GM18502 (cell line): ENCODE measurements at regions not wholly inside any gene's neighbourhood (a gene's known extent, or its start where the extent isn't known, plus 50 kb on each side); places are given as distances from the start of the nearest gene placed in this dataset.

Experiments used
- ATAC-seq: cut with Tn5 transposase; IDR thresholded peaks from one replicate; pipeline ENCODE4 v1.9.1; 2021; ENCODE audit warnings: mild to moderate bottlenecking; ENCODE audit not compliant: unreplicated experiment, poor library complexity

- no peak for ATAC-seq
Measured at GRCh38 chr4:151960449-151961230, 199.8 kb upstream of the GATB start.

- no peak for ATAC-seq
Measured at GRCh38 chr4:151957153-151957552, 196.3 kb upstream of the GATB start.

- no peak for ATAC-seq
Measured at GRCh38 chr4:151955721-151956380, 195.0 kb upstream of the GATB start.

GRCh38 chr4:151953795-151954372, 193.1 kb upstream of the GATB start:
- no peak for ATAC-seq

- ATAC-seq, result no peak
Measured at GRCh38 chr4:151953312-151953711, 192.5 kb upstream of the GATB start.

- no peak for ATAC-seq
Measured at GRCh38 chr4:151952711-151953254, 192.0 kb upstream of the GATB start.

GRCh38 chr4:151952137-151952536, 191.3 kb upstream of the GATB start:
- no peak for ATAC-seq

- ATAC-seq, result no peak
Measured at GRCh38 chr4:151951671-151952050, 190.9 kb upstream of the GATB start.

GRCh38 chr4:151950993-151951670, 190.3 kb upstream of the GATB start:
- no peak for ATAC-seq

- no peak for ATAC-seq
Measured at GRCh38 chr4:151948351-151949016, 187.7 kb upstream of the GATB start.

- no peak for ATAC-seq
Measured at GRCh38 chr4:151946718-151947117, 185.9 kb upstream of the GATB start.

- ATAC-seq, result no peak
Measured at GRCh38 chr4:151942971-151943370, 182.2 kb upstream of the GATB start.

GRCh38 chr4:151940926-151941617, 180.3 kb upstream of the GATB start:
- no peak for ATAC-seq

- ATAC-seq, result no peak
Measured at GRCh38 chr4:151940291-151940690, 179.5 kb upstream of the GATB start.

GRCh38 chr4:151939670-151940069, 178.9 kb upstream of the GATB start:
- ATAC-seq, result no peak

GRCh38 chr4:151935411-151935810, 174.6 kb upstream of the GATB start:
- no peak for ATAC-seq

- ATAC-seq, result no peak
Measured at GRCh38 chr4:151934766-151935165, 174.0 kb upstream of the GATB start.

- no peak for ATAC-seq
Measured at GRCh38 chr4:151933122-151933827, 172.5 kb upstream of the GATB start.

GRCh38 chr4:151931563-151931962, 170.8 kb upstream of the GATB start:
- no peak for ATAC-seq
